ENCODE measurements at regions not wholly inside any gene's neighbourhood (a gene's known extent, or its start where the extent isn't known, plus 50 kb on each side); places are given as distances from the start of the nearest gene placed in this dataset.

DNA sequence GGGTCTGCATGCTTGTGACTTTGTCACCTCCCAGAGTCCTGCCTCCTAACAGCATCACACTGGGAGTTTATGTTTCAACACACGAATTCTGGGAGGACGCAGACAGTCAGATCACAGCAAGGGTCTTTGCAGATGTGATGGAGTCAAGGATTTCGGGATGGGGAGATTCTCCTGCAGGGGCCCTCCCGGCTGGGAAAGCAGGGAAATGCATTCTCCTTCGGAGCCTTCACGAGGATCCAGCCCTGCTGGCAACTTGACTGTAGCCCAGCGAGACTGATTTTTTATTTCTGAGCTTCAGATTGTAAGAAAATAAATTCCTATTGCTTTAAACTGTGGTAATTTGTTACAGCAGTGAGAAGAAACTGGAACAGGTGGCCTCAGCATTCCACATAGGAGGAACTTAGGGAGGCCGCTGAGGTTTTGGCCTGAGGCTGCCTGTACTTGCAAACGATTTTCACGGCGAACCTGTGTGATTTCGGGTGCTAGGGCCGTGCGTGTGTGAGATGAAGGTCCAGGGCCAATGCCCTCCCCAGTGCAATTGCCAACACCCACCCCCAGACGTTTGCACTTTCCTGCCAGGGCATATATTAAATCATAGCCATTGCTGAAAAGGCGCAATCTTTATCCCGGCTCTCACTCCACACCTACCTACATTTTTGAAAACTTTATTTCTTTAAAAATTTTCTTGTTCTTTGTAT, 79.8 kb downstream of the ASB1 start:
- Histone ChIP-seq H3K4me3 (ENCODE audit: low read depth in 2 of 2, low read length in 1 of 2) (no peak overlapping the region), H2AFZ (ENCODE audit: low read depth) (no peak overlapping the region), H4K20me1 (ENCODE audit: insufficient read depth) (no peaks in the 10 kb centered on the region), H3K27me3 (ENCODE audit: insufficient read depth) (no peaks in the 10 kb centered on the region), H3K36me3 (replicated peaks in 1 of 2; ENCODE audit: control insufficient read depth in 1 of 2, insufficient read depth in 2 of 2, low read length in 1 of 2) (no peaks in the 10 kb centered on the region), H3K9ac (no peak overlapping the region), H3K9me2 (no peaks in the 10 kb centered on the region), H3F3A (replicated peaks; ENCODE audit: insufficient read depth) (no peaks in the 10 kb centered on the region), H3K79me2 (ENCODE audit: insufficient read depth) (no peaks in the 10 kb centered on the region), H3K9me3 (no peaks in the 10 kb centered on the region), H3K4me1 (ENCODE audit: control insufficient read depth in 1 of 2, insufficient read depth in 2 of 2, low read depth in 1 of 2, low read length in 1 of 2) (no peaks in the 10 kb centered on the region; a peak in 1 of 4 replicates), H3K27ac (ENCODE audit: low read depth in 2 of 2, low read length in 1 of 2) (no peak overlapping the region), H3K4me2 (no peak overlapping the region)
- CTCF ChIA-PET: no interaction called here
- 67% methylated on average over 17 of the region's 17 CpGs for WGBS (ENCODE audit: low lambda C conversion rate)
- POLR2A ChIA-PET: no interaction called here
- no peak for DNase-seq
- TF ChIP-seq, protein P1, sequence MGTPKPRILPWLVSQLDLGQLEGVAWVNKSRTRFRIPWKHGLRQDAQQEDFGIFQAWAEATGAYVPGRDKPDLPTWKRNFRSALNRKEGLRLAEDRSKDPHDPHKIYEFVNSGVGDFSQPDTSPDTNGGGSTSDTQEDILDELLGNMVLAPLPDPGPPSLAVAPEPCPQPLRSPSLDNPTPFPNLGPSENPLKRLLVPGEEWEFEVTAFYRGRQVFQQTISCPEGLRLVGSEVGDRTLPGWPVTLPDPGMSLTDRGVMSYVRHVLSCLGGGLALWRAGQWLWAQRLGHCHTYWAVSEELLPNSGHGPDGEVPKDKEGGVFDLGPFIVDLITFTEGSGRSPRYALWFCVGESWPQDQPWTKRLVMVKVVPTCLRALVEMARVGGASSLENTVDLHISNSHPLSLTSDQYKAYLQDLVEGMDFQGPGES (IDR thresholded peaks at IDR 0.05; ENCODE audit: low read depth, low read length): no peak
- no peak for TF ChIP-seq SIN3A (IDR thresholded peaks at IDR 0.05; ENCODE audit: borderline replicate concordance, low read depth, low read length)
- TF ChIP-seq, protein P2, sequence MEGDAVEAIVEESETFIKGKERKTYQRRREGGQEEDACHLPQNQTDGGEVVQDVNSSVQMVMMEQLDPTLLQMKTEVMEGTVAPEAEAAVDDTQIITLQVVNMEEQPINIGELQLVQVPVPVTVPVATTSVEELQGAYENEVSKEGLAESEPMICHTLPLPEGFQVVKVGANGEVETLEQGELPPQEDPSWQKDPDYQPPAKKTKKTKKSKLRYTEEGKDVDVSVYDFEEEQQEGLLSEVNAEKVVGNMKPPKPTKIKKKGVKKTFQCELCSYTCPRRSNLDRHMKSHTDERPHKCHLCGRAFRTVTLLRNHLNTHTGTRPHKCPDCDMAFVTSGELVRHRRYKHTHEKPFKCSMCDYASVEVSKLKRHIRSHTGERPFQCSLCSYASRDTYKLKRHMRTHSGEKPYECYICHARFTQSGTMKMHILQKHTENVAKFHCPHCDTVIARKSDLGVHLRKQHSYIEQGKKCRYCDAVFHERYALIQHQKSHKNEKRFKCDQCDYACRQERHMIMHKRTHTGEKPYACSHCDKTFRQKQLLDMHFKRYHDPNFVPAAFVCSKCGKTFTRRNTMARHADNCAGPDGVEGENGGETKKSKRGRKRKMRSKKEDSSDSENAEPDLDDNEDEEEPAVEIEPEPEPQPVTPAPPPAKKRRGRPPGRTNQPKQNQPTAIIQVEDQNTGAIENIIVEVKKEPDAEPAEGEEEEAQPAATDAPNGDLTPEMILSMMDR (IDR thresholded peaks at IDR 0.05): no peak
- TF ChIP-seq TAF1 (IDR thresholded peaks at IDR 0.05; ENCODE audit: borderline replicate concordance, low read depth, low read length): no peak
- no peak for TF ChIP-seq FOXM1 (IDR thresholded peaks at IDR 0.05; ENCODE audit: low read depth)
- TF ChIP-seq RAD21 (IDR thresholded peaks at IDR 0.05; ENCODE audit: low read length): no peak
- TF ChIP-seq, protein P3, sequence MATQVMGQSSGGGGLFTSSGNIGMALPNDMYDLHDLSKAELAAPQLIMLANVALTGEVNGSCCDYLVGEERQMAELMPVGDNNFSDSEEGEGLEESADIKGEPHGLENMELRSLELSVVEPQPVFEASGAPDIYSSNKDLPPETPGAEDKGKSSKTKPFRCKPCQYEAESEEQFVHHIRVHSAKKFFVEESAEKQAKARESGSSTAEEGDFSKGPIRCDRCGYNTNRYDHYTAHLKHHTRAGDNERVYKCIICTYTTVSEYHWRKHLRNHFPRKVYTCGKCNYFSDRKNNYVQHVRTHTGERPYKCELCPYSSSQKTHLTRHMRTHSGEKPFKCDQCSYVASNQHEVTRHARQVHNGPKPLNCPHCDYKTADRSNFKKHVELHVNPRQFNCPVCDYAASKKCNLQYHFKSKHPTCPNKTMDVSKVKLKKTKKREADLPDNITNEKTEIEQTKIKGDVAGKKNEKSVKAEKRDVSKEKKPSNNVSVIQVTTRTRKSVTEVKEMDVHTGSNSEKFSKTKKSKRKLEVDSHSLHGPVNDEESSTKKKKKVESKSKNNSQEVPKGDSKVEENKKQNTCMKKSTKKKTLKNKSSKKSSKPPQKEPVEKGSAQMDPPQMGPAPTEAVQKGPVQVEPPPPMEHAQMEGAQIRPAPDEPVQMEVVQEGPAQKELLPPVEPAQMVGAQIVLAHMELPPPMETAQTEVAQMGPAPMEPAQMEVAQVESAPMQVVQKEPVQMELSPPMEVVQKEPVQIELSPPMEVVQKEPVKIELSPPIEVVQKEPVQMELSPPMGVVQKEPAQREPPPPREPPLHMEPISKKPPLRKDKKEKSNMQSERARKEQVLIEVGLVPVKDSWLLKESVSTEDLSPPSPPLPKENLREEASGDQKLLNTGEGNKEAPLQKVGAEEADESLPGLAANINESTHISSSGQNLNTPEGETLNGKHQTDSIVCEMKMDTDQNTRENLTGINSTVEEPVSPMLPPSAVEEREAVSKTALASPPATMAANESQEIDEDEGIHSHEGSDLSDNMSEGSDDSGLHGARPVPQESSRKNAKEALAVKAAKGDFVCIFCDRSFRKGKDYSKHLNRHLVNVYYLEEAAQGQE (IDR thresholded peaks at IDR 0.05; ENCODE audit: low read depth, low read length): no peak
- TF ChIP-seq NRF1 (IDR thresholded peaks at IDR 0.05; ENCODE audit: low read depth, low read length): no peak
- TF ChIP-seq YY1 (IDR thresholded peaks at IDR 0.05; ENCODE audit: low read depth): no peak
- TF ChIP-seq FOSL2 (IDR thresholded peaks at IDR 0.05; ENCODE audit: borderline replicate concordance, low read depth): no peak
- TF ChIP-seq, protein P4, sequence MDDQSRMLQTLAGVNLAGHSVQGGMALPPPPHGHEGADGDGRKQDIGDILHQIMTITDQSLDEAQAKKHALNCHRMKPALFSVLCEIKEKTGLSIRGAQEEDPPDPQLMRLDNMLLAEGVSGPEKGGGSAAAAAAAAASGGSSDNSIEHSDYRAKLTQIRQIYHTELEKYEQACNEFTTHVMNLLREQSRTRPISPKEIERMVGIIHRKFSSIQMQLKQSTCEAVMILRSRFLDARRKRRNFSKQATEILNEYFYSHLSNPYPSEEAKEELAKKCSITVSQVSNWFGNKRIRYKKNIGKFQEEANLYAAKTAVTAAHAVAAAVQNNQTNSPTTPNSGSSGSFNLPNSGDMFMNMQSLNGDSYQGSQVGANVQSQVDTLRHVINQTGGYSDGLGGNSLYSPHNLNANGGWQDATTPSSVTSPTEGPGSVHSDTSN (IDR thresholded peaks at IDR 0.05): no peak
- TF ChIP-seq EP300 (IDR thresholded peaks at IDR 0.05; ENCODE audit: borderline replicate concordance in 1 of 2, low read depth in 1 of 2, low read length in 1 of 2): no peak
- TF ChIP-seq, protein P5, sequence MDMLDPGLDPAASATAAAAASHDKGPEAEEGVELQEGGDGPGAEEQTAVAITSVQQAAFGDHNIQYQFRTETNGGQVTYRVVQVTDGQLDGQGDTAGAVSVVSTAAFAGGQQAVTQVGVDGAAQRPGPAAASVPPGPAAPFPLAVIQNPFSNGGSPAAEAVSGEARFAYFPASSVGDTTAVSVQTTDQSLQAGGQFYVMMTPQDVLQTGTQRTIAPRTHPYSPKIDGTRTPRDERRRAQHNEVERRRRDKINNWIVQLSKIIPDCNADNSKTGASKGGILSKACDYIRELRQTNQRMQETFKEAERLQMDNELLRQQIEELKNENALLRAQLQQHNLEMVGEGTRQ (IDR thresholded peaks at IDR 0.05; ENCODE audit: borderline replicate concordance, low read depth, low read length): no peak
- no peak for TF ChIP-seq TEAD4 (IDR thresholded peaks at IDR 0.05; ENCODE audit: borderline replicate concordance, insufficient read depth)
- TF ChIP-seq CHD2 (IDR thresholded peaks at IDR 0.05; ENCODE audit: low read length, partially characterized antibody): no peak
- TF ChIP-seq, protein P6, sequence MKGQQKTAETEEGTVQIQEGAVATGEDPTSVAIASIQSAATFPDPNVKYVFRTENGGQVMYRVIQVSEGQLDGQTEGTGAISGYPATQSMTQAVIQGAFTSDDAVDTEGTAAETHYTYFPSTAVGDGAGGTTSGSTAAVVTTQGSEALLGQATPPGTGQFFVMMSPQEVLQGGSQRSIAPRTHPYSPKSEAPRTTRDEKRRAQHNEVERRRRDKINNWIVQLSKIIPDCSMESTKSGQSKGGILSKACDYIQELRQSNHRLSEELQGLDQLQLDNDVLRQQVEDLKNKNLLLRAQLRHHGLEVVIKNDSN (IDR thresholded peaks at IDR 0.05; ENCODE audit: borderline replicate concordance, low read depth): no peak
- no peak for TF ChIP-seq JUND (IDR thresholded peaks at IDR 0.05)

Data from SK-N-SH (cell line).